Central memory CD8-positive, alpha-beta T cell (primary cell): ENCODE measurements at regions not wholly inside any gene's neighbourhood (a gene's known extent, or its start where the extent isn't known, plus 50 kb on each side); places are given as distances from the start of the nearest gene placed in this dataset.

Source experiments
- ATAC-seq: fragments of 150-1000 bp; cut with Tn5 transposase; replicated peaks from 2 replicates; pipeline ENCODE4 v1.10.0; 2022; ENCODE audit warnings: mild to moderate bottlenecking, moderate FRiP score, moderate number of reproducible peaks; ENCODE audit not compliant: poor library complexity, severe bottlenecking; ENCODE audit errors: extremely low read depth
- DNase-seq, 2 donors: peaks; one replicate each; pipeline ENCODE4 v3.0.0; 2021; ENCODE audit warnings: low spot score in 2 of 2
- H3K27ac Mint-ChIP-seq: one replicate; pipeline ENCODE4 v1.8.0; 2022; ENCODE audit warnings: low read depth, mild to moderate bottlenecking, moderate library complexity, mixed read lengths
- H3K27me3 Mint-ChIP-seq: one replicate; pipeline ENCODE4 v1.8.0; 2022; ENCODE audit warnings: mixed read lengths
- H3K36me3 Mint-ChIP-seq: one replicate; pipeline ENCODE4 v1.8.0; 2022; ENCODE audit warnings: mild to moderate bottlenecking, moderate library complexity, mixed read lengths; ENCODE audit not compliant: insufficient read depth
- H3K4me1 Mint-ChIP-seq: one replicate; pipeline ENCODE4 v1.8.0; 2022; ENCODE audit warnings: mixed read lengths
- H3K4me3 Mint-ChIP-seq: one replicate; pipeline ENCODE4 v1.8.0; 2022; ENCODE audit warnings: mild to moderate bottlenecking, moderate library complexity, mixed read lengths
- H3K9me3 Mint-ChIP-seq: one replicate; pipeline ENCODE4 v1.8.0; 2022; ENCODE audit warnings: mixed read lengths

DNA sequence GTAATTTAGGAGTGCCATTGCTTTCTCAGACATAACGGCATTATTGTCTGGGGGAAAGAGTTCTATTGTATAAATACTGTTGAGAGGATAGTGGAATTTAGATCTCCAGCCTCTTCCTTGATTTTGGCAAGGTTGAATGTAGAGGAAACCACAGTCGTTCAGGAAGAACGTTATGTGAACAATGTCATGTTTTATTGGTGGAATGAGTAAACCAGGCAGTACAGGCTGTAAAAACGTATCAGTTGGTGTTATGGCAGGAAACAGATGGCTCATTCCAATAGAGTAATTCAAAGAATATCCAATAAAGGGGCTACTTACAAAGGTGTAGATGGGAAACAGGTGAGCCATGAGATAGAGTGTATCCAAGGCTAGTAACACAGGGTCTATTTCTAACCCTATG, 123.6 kb upstream of the SLC35B3 start:
- H3K9me3 Mint-ChIP-seq, result peaks cover 14% of the 10 kb centered on the region
- H3K4me3 Mint-ChIP-seq, result no peak overlapping the region
- DNase-seq (no peak), ATAC-seq (no peak)
- no peaks in the 10 kb centered on the region for H3K27me3 Mint-ChIP-seq
- no peaks in the 10 kb centered on the region for H3K4me1 Mint-ChIP-seq
- H3K27ac Mint-ChIP-seq, result no peak overlapping the region
- no peaks in the 10 kb centered on the region for H3K36me3 Mint-ChIP-seq

DNA sequence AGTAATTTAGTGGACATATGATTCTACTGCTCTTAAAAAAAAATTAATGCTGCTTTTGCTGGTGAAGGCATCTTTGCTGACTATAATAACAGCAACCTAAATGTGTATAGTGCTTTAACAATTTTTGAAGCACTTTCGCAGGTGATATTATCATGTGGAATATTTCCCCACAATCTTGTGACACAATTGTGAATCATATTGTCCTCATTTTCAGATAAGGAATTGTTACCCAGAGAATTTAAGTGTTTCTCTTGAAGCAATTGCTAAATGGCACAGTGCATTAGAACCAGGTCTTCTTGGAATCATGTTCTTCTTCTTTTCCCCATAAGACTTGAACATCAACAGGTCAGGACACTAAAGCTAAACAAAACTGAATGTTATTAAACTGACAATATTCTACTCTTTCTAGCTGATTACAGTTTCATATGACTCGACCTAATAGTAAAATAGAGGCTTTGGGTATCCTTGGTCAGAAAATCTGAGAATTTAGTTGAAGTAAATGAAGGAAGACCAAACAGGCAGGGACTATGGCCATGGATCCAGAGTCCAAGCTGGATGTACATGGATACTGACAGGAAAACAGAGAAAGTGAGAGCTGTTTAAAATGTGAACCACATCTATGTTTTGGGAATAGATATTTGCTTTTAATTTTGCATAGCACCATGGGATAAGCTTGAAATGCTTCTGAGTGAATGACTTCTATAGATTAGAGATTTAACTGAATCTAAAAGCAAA, 121.8 kb upstream of the SLC35B3 start:
- no peaks in the 10 kb centered on the region for H3K4me1 Mint-ChIP-seq
- peaks cover 10% of the 10 kb centered on the region for H3K9me3 Mint-ChIP-seq
- ATAC-seq (no peak), DNase-seq (no peak)
- H3K27ac Mint-ChIP-seq, result no peak overlapping the region
- H3K4me3 Mint-ChIP-seq, result no peak overlapping the region
- H3K27me3 Mint-ChIP-seq, result no peaks in the 10 kb centered on the region
- H3K36me3 Mint-ChIP-seq, result no peaks in the 10 kb centered on the region

DNA sequence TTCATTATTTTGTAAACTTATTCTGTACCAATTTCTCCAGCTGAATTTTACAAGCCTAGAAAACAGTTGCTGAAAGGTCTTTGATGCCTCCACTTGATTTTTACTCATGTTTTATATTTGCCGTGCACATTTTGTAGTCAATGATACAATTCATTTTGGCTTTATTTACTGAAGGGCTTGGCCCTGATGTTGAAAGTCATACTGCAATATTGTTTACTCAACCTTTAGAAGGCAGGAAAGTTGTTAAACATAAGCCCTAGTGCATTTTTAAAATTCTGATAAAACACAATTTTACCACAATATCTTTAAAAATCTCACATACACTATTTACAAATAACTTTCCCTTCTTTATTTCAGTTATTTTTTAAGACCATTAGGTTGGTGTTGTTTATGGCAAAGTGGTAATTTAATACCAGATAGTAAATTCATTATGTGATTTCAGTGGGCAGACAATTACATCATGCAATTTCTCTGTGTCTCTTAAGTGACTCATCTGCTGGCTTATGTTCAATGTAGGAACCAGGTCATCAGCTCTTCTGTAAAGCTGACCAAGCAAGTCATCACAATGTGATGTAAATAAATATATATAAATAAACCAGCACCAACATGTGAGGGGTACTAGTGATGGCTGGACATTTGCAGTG, 121.1 kb upstream of the SLC35B3 start:
- H3K27me3 Mint-ChIP-seq, result no peaks in the 10 kb centered on the region
- H3K27ac Mint-ChIP-seq, result no peak overlapping the region
- H3K4me3 Mint-ChIP-seq, result no peak overlapping the region
- ATAC-seq, result no peak
- H3K4me1 Mint-ChIP-seq, result no peaks in the 10 kb centered on the region
- H3K9me3 Mint-ChIP-seq, result peaks cover 16% of the 10 kb centered on the region
- H3K36me3 Mint-ChIP-seq, result no peaks in the 10 kb centered on the region
- DNase-seq, result no peak

DNA sequence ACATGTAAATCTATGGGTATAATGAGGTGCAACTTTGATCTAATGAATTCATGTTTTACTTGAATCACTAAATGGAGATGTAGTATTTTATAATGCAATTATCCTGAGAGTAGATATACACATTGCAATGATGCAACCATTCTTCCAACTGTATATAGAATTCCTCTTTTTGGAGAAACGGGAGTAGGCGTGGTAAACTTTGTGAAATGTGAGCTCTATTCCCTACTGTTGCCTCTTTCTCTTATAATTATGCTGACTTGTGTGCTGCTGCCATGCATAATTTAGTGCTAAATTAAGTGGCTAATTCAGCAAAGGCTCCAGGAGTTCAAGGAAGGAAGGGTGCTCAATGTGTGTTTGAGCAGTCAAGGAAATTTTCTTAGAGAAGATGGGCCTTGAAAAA, 116.6 kb upstream of the SLC35B3 start:
- H3K36me3 Mint-ChIP-seq, result no peaks in the 10 kb centered on the region
- ATAC-seq (no peak), DNase-seq (no peak)
- no peak overlapping the region for H3K27ac Mint-ChIP-seq
- no peak overlapping the region for H3K4me3 Mint-ChIP-seq
- peaks cover 8% of the 10 kb centered on the region for H3K9me3 Mint-ChIP-seq
- no peaks in the 10 kb centered on the region for H3K4me1 Mint-ChIP-seq
- H3K27me3 Mint-ChIP-seq, result no peaks in the 10 kb centered on the region

DNA sequence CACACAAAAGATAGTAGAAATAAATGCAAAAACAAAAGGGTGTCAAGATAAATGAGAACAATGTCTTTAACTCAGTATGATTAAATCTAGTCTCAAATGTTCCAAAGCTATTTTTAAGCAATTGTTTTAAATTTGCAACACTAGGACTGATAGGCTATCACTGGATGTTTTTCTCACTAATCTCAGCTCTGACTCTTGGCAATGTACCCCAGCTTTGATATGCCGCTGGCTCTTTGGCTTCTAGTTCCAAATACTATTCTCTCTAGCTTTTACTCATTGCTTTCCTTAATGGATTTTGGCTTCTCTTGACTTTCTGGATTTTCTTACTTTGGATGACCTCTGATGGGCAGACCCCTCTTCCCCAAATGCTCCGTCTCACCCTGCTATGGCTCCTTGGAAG, 116.0 kb upstream of the SLC35B3 start:
- H3K4me3 Mint-ChIP-seq, result no peak overlapping the region
- no peaks in the 10 kb centered on the region for H3K4me1 Mint-ChIP-seq
- no peaks in the 10 kb centered on the region for H3K36me3 Mint-ChIP-seq
- DNase-seq (no peak), ATAC-seq (no peak)
- peaks cover 12% of the 10 kb centered on the region for H3K9me3 Mint-ChIP-seq
- no peak overlapping the region for H3K27ac Mint-ChIP-seq
- H3K27me3 Mint-ChIP-seq, result no peaks in the 10 kb centered on the region

DNA sequence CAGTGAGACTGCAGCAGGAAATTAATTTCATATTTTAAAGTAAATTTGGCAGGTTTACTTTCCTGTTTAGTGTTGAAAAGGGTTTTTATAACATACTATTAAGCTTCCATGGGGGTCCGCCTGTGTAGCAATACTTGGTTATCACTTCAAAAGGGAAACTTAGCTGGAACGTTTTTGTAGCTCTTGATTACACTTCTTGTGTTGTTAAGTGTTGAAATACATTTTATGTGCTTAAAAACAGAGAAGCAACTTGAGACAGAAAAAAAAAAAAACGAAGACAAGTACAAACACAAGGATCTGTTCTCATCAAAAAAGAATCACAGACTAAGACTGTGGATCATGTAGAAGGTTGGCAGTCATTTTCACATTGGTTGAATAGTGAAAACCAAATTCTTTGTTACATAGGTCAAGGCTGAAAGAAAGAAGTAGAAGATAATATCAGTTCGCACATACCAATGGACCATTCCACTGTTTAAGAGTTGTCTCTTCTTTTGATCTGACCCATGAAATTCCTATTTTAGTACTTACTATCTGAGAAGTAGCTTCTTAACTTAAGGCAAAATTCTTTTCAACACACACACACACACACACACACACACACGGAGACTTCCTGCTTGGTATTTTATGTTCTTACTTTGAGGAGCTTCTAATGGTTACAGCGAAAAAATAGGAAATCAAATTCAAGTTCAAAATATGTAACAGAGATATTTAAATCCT, 113.9 kb upstream of the SLC35B3 start:
- Mint-ChIP-seq H3K27me3 (no peaks in the 10 kb centered on the region), H3K27ac (no peak overlapping the region), H3K36me3 (no peaks in the 10 kb centered on the region), H3K4me1 (no peaks in the 10 kb centered on the region), H3K9me3 (peaks cover 13% of the 10 kb centered on the region), H3K4me3 (no peak overlapping the region)
- DNase-seq, result no peak
- no peak for ATAC-seq

DNA sequence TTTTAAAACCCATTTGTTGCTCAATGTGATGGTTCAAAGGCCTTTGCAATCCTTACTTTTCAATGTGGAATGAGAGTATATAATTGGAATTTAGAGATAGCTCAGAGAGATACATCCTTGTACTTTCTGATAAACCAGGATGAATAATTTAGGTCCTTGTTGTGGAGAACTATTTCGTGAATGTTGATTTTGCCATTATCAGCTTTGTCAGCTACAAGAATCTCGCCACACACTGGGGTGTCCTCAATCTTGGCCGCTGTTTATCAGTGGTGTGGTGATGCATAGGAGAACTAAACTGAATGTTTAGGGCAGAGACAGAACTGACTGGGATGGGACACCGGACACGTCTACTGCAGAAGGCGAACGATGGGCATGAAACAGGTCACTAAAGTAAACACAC, 111.2 kb upstream of the SLC35B3 start:
- peaks cover 7% of the 10 kb centered on the region for H3K9me3 Mint-ChIP-seq

DNA sequence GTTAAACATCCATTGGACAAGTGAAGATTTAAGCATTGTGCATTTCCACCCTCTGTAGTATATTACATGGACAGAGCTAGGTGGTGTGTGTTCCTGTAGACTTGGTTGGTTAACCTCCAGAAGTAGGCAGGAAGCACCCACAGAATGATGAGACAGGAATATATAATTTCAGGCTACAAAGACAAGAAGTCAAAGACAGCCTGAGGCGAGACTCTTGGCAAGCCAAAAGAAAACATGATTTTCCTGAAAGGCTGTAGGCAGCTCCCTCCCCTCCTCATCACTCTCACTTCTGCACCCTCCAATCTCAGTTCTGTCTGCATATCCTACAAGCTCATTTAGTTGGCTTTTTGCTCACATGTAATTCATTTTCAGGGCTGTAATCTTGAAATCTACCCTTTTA, 110.0 kb upstream of the SLC35B3 start:
- Mint-ChIP-seq H3K9me3 (peaks cover 12% of the 10 kb centered on the region), H3K4me3 (no peak overlapping the region), H3K36me3 (no peaks in the 10 kb centered on the region), H3K27ac (no peak overlapping the region), H3K4me1 (no peaks in the 10 kb centered on the region), H3K27me3 (no peaks in the 10 kb centered on the region)
- no peak for DNase-seq
- ATAC-seq, result no peak

More for the DNA sequence above, 111.2 kb upstream of the SLC35B3 start:
- H3K36me3 Mint-ChIP-seq, result no peaks in the 10 kb centered on the region
- H3K27ac Mint-ChIP-seq, result no peak overlapping the region
- no peaks in the 10 kb centered on the region for H3K27me3 Mint-ChIP-seq
- no peak for DNase-seq
- no peaks in the 10 kb centered on the region for H3K4me1 Mint-ChIP-seq
- ATAC-seq, result no peak
- H3K4me3 Mint-ChIP-seq, result no peak overlapping the region

DNA sequence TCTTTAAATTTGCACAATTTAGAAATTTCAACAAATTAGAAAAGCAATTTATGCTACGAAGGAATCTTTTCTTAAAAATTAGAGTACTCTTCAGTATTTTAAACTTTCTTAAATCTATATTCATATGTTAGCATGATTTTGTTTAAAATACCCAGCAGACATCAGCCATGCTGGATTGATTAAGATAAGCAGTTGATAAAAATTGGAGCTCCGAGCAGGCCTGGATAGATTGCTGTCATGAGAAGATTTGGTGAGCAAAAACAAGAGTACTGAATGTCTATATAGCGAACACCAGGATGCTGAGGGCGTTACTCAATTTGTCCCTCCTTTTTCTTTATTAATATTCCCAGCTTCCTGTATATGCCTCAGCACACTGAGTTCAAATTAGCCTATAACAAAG, 108.4 kb upstream of the SLC35B3 start:
- no peak overlapping the region for H3K27ac Mint-ChIP-seq
- H3K4me1 Mint-ChIP-seq, result no peaks in the 10 kb centered on the region
- DNase-seq, result no peak
- no peak overlapping the region for H3K4me3 Mint-ChIP-seq
- peaks cover 25% of the 10 kb centered on the region for H3K9me3 Mint-ChIP-seq
- H3K27me3 Mint-ChIP-seq, result no peaks in the 10 kb centered on the region
- H3K36me3 Mint-ChIP-seq, result no peaks in the 10 kb centered on the region
- ATAC-seq, result no peak

DNA sequence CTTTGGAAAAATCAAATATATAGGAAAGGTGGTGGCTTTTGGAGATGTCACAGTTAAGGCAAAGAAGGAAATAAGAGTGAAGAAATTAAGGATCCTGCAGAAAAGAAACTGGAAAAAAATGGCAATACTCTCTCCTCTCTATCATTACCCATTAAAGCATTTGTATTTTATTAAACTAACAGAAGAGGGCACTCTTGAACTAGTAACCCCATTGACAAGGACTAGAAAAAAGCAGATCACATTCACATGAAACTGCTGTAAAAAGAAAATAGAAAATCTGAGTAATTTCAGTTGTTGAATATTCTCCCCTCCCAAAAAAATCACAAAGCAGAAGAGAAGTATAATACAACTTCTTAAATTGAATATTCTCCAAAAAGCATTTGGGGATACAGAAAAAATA, 104.1 kb upstream of the SLC35B3 start:
- DNase-seq, result no peak
- Mint-ChIP-seq H3K27me3 (no peaks in the 10 kb centered on the region), H3K4me1 (no peaks in the 10 kb centered on the region), H3K36me3 (no peaks in the 10 kb centered on the region), H3K4me3 (no peak overlapping the region), H3K27ac (no peak overlapping the region), H3K9me3 (peaks cover 27% of the 10 kb centered on the region)
- no peak for ATAC-seq

DNA sequence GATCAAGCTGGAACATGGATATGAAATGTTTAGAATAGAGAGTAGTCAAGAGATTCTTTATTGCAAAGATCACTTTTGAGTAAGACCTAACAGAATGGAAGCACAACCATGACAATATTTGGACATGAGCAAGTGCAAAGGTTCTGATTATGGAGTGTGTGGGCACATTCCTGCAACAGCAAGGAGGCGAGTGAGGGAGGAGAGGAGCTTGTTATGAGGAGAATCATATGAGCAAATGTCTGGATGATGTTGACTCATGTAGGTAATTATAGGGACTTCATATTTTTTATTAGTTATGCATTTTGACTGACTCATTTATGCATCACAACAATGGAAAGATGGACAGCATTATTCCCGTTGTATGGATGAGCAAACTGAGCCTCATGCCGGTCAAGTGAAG, 100.8 kb upstream of the SLC35B3 start:
- Mint-ChIP-seq H3K36me3 (no peaks in the 10 kb centered on the region), H3K9me3 (peaks cover 34% of the 10 kb centered on the region), H3K4me1 (no peaks in the 10 kb centered on the region), H3K27ac (no peak overlapping the region), H3K27me3 (no peaks in the 10 kb centered on the region), H3K4me3 (no peak overlapping the region)
- DNase-seq (no peak), ATAC-seq (no peak)

DNA sequence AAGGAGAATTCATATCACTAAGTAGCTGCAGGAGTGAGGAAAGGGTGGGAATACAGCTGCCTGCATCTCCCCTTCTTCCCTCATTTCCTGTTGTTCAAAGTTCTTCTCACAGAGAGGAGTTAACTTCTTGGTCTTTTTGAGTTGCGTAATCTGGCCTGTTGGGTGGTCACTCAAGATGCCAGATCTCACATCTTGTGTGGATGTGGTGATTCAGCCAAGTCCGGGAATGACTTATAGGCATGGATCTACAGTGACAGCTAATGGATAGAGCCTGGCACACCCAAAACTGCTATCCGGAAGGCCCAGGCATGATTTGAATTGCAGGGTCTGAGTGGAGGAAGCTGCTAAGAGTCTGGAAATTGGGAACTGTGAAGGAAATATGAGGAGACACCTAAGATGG, 100.2 kb upstream of the SLC35B3 start:
- ATAC-seq, result no peak
- Mint-ChIP-seq H3K4me1 (no peaks in the 10 kb centered on the region), H3K27me3 (no peaks in the 10 kb centered on the region), H3K36me3 (no peaks in the 10 kb centered on the region), H3K27ac (no peak overlapping the region), H3K9me3 (peaks cover 28% of the 10 kb centered on the region), H3K4me3 (no peak overlapping the region)
- DNase-seq, result no peak
